Ureter (tissue), 1 donor: ENCODE measurements at regions not wholly inside any gene's neighbourhood (a gene's known extent, or its start where the extent isn't known, plus 50 kb on each side); places are given as distances from the start of the nearest gene placed in this dataset.
"Not testable (repeated sequence)": the region's sequence is repeated elsewhere in the genome, so short reads cannot be mapped to it uniquely, and the experiment has no call there.

ENCODE experiments used
- DNase-seq: peaks from one replicate; pipeline ENCODE4 v3.0.0-alpha.2; 2020; ENCODE audit warnings: low spot score
- donor health status: DM: yes; HTN: yes; CAD: no.

- no peak for DNase-seq
These were observed 140.9 kb downstream of the DLL1 start for GRCh38 chr6:170149681-170150589.

GRCh38 chr6:170148709-170149470 lies 142.0 kb downstream of the DLL1 start:
- DNase-seq, result no peak

- no peak for DNase-seq
These were observed 142.8 kb downstream of the DLL1 start for GRCh38 chr6:170147832-170148708.

GRCh38 chr6:170147056-170147787 lies 143.7 kb downstream of the DLL1 start:
- DNase-seq, result no peak

- DNase-seq, result no peak
These were observed 144.2 kb downstream of the DLL1 start for GRCh38 chr6:170146640-170147039.

GRCh38 chr6:170146131-170146530 lies 144.7 kb downstream of the DLL1 start:
- DNase-seq, result not testable (repeated sequence)

- DNase-seq, result not testable (repeated sequence)
These were observed 145.2 kb downstream of the DLL1 start for GRCh38 chr6:170145716-170146115.

- no peak for DNase-seq
These were observed 145.6 kb downstream of the DLL1 start for GRCh38 chr6:170145272-170145592.

- no peak for DNase-seq
These were observed 146.2 kb downstream of the DLL1 start for GRCh38 chr6:170144571-170145271.

GRCh38 chr6:170143401-170144150 lies 147.3 kb downstream of the DLL1 start:
- peak; percentile 34 for DNase-seq

- DNase-seq, result peak; percentile 5
These were observed 148.3 kb downstream of the DLL1 start for GRCh38 chr6:170142559-170142958.

- DNase-seq, result not testable (repeated sequence)
These were observed 149.8 kb downstream of the DLL1 start for GRCh38 chr6:170141061-170141460.

GRCh38 chr6:170140129-170140528 lies 150.7 kb downstream of the DLL1 start:
- peak; percentile 14 for DNase-seq

GRCh38 chr6:170139531-170139930 lies 151.3 kb downstream of the DLL1 start:
- DNase-seq, result peak; percentile 42

- peak; percentile 15 for DNase-seq
These were observed 151.8 kb downstream of the DLL1 start for GRCh38 chr6:170139046-170139445.

- DNase-seq, result peak; percentile 39
These were observed 152.7 kb downstream of the DLL1 start for GRCh38 chr6:170137911-170138910.

GRCh38 chr6:170137176-170137891 lies 153.5 kb downstream of the DLL1 start:
- DNase-seq, result peak; percentile 54
